Inferior parietal cortex (tissue), 1 donor: ENCODE measurements at regions not wholly inside any gene's neighbourhood (a gene's known extent, or its start where the extent isn't known, plus 50 kb on each side); places are given as distances from the start of the nearest gene placed in this dataset.
"Not testable (repeated sequence)": the region's sequence is repeated elsewhere in the genome, so short reads cannot be mapped to it uniquely, and the experiment has no call there.

Experiments
- DNase-seq: peaks from one replicate; pipeline ENCODE4 v3.0.0-alpha.2; 2016; ENCODE audit errors: extremely low spot score

DNA sequence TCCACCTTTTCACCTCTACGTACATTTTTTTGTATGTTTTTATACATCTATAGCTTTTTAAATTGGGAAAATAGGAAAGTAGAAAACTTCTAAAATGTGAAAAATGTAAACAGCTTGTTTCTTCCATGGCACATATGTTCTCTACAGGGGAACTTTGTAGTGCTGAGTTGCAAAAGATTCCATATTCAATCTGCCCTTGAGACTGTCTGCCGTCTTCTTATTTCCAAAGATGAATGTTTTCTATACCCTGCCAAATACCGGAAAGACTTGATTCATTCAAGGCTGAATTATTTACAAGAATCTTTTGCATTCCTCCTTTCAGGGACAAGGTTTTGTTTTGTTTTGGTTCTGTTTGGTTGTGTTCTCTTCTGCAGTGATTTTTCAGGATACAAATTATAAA lies 1334.5 kb upstream of the ADGRL4 start:
- DNase-seq = no peak

GRCh38 chr1:80318108-80318507 lies 1311.6 kb upstream of the ADGRL4 start:
- no peak for DNase-seq

- DNase-seq = no peak
Observed at GRCh38 chr1:80310703-80311245, 1304.2 kb upstream of the ADGRL4 start.

- no peak for DNase-seq
Observed at GRCh38 chr1:80305466-80305865, 1298.9 kb upstream of the ADGRL4 start.

DNA sequence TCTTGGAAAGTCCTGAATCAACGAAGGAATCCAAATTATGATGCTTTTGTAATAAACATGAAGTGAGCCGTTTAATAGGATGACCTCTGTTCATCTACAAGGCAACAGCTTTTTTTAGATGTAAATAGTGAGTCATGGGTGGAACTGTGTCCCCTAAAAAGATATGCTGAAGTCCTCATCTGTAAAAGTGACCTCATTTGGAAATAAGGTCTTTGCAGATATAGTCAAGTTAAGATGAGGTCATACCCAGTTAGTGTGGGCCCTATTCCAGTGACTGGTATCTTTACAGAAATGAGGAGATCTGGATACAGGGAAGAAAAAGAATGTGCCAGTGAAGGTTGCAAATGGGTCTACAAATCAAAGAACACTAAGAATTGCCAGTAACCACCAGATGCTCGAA lies 1287.3 kb upstream of the ADGRL4 start:
- DNase-seq = no peak

DNA sequence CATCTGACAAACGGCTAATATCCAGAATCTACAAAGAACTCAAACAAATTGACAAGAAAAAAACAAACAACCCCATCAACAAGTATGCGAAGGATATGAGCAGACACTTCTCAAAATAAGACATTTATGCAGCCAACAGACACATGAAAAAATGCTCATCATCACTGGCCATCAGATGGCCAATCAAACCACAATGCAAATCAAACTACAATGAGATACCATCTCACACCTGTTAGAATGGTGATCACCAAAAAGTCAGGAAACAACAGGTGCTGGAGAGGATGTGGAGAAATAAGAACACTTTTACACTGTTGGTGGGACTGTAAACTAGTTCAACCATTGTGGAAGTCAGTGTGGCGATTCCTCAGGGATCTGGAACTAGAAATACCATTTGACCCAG lies 1282.2 kb upstream of the ADGRL4 start:
- not testable (repeated sequence) for DNase-seq

DNA sequence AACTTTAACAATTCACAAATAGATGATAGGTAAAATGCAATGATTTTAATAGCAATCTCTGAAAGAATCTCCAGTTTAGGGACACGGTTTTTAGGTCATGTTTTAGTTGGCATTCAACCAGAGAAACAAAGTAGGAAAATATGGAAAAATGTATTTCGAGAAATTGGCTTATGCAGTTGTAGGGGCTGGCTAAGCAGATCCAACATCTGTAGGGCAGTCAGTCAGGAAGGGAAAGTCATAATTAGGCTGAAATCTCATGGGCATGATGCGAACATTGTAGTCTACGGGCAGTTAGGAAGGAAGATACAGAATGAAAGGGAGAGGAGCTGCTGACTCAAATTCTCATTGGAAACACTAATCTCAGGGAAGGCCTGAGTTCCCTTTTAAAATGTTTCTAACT lies 1276.0 kb upstream of the ADGRL4 start:
- no peak for DNase-seq

GRCh38 chr1:80278936-80279335 lies 1272.4 kb upstream of the ADGRL4 start:
- DNase-seq = no peak

DNA sequence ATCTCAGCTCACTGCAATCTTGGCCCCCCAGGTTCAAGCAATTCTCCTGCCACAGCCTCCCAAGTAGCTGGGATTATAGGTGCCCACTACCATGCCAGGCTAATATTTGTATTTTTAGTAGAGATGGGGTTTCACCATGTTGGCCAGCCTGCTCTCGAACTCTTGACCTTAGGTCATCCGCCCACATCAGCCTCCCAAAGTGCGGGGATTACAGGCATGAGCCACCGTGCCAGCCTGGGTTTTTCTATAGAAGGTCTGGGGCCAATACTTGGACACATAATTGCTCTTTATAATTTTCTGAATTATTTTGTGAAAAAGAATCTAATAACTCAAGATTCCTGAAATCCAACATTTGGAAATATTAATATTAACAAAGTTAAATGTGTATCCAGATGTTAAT lies 1267.7 kb upstream of the ADGRL4 start:
- DNase-seq = no peak

DNA sequence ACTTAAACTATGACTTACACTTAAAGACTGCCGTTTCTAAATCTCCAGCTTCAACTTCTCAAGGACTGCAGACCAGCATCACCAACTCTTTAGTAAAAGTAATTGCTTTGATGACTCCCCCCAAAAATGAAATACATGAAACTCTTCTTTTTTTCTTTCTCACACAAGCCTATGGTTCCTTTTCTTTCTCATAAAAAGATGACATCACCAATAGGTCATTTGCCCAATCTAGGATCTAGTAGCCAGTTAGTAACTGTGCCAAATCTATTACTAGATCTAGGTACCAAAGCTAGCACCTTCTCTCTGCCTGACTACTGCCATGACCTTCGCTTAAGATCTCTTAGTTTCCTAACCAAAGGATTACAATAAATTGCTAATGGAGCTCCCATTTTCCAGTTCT lies 1266.0 kb upstream of the ADGRL4 start:
- no peak for DNase-seq

DNA sequence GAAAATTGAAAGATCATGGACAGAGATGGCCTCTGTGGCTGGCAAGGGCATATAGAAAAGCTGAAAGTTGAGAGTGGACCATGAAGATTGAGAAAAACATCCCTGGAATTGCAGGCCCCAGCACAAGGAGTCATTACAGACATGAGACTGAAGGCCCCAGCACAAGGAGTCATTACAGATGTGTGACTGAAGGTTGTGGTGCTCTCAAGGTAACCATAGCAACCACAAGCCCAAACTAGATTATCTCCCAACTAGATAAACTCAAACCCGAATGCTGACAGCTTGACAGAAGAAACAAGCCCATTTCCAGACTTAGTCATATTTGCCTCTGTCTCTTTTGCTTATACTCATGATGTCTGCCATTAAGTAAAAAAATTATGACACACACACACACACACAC lies 1252.1 kb upstream of the ADGRL4 start:
- no peak for DNase-seq

- DNase-seq = no peak
Observed at GRCh38 chr1:80251591-80251990, 1245.1 kb upstream of the ADGRL4 start.

- no peak for DNase-seq
Observed at GRCh38 chr1:80251171-80251570, 1244.6 kb upstream of the ADGRL4 start.

DNA sequence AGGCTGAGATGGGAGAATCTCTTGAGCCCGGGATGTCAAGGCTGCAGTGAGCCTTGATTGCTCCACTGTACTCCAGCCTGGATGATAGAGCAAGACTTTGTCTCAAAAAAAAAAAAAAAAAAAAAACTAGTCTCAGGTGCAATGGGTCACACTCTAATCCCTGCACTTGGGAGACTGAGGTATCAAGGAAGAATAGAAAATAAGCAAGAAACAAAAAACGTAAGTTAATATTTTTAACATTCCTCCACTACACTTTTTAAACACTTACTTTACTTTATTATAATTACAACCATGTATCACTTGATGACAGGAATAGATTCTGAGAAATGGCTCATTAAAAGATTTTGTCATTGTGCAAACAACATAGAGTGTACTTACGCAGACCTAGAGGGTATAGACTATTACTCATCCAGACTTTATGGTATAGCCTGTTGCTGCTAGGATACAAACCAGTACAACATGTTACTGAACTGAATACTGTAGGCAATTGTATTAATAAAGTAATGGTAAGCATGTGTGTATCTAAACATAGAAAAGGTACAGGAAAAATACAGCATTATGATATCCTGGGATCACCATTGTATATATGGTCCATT lies 1244.1 kb upstream of the ADGRL4 start:
- no peak for DNase-seq

GRCh38 chr1:80249699-80250098 lies 1243.2 kb upstream of the ADGRL4 start:
- no peak for DNase-seq

DNA sequence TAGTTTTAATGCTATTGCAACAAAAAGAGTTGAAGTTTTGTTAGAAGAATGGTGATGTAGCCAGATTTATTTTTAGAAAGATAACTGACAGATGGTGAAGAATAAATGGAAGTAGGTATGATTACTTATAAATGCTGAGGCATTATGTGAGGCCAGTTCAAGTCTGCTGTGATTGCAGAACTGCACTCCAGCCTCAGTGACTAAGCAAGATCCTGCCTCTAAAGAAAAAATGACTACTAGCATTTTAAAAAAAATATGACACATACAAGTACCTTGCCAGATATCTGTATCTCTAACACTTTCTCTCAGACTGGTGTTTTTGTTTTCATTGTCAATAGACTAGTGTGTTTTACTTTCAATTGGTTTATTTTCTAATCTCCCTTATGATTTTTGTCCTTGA lies 1242.4 kb upstream of the ADGRL4 start:
- DNase-seq = no peak

GRCh38 chr1:80245813-80246212 lies 1239.3 kb upstream of the ADGRL4 start:
- no peak for DNase-seq

DNA sequence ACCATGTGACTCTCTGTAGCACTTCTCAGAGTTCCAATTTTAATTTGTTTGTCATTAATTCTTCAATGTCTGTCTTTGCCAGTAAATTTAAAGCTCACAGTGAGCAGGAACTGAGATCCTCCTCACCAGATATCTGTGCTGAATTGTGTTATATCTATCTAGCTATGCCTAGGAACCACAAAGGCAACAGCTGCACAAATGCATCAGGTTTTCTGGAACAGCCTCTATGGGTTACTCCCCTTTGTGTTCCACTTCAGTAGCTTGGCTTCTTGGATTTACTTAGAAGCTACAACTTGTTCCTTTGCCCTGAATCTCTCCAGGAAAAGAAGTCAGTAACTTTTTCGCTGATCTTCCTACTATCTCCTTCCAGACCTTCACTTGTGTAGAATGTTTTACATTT lies 1237.8 kb upstream of the ADGRL4 start:
- DNase-seq = no peak

DNA sequence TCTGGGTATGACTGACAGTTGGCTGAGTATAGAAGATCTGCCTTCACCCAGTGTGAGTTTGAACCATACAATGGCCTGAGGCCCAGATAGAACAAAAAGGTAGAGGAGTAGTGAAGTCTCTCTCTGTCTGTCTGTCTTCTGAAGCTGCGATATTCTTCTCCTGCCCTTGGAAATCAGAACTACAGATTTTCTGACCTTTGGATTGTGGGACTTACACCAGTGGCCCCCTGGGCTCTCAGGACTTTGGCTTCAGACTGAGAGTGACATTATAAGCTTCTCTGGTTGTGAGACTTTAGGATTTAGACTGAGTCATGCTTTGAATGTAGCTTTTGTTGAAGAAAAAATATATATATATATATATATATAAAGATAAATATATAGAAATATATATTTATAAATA lies 1235.0 kb upstream of the ADGRL4 start:
- DNase-seq = no peak

- DNase-seq = no peak
Observed at GRCh38 chr1:80225510-80225909, 1219.0 kb upstream of the ADGRL4 start.

DNA sequence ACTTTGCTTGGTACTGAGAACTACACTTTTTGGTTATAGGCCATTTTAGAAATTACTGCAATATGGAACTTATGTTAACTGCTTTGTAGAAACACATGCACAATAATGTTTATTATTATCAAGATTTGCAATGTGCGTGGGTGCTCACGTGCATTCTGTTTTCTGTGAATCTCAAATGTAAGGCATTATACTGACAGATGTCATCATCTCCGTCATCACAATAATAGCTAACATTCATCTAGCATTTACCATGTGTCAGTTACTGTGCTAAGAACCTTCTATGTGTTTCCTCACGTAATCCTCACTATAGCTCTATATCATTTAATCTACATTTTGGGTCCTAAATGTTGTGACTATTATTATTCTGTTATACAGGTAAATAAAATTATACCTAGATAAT lies 1214.8 kb upstream of the ADGRL4 start:
- no peak for DNase-seq

GRCh38 chr1:80218112-80218511 lies 1211.6 kb upstream of the ADGRL4 start:
- DNase-seq = peak; percentile 30

- peak; percentile 61 for DNase-seq
Observed at GRCh38 chr1:80217377-80217986, 1211.0 kb upstream of the ADGRL4 start.
